GM23248 (cell line): ENCODE measurements at regions not wholly inside any gene's neighbourhood (a gene's known extent, or its start where the extent isn't known, plus 50 kb on each side); places are given as distances from the start of the nearest gene placed in this dataset.
"Not testable (repeated sequence)": the region's sequence is repeated elsewhere in the genome, so short reads cannot be mapped to it uniquely, and the experiment has no call there.

Source experiments
- DNase-seq: peaks from one replicate; pipeline ENCODE4 v3.0.0-alpha.2; 2015
- H2AFZ ChIP-seq: fragments of 200-600 bp; sonication (generic); 2 replicates; pipeline ENCODE4 v1.6.1; 2016; ENCODE audit warnings: antibody characterized with exemption
- H3F3A ChIP-seq: fragments of 200-600 bp; sonication (generic); 2 replicates; pipeline ENCODE4 v1.6.1; 2016; ENCODE audit warnings: mild to moderate bottlenecking, antibody characterized with exemption, mixed run types; ENCODE audit not compliant: insufficient read depth
- H3K27ac ChIP-seq: fragments of 200-600 bp; sonication (generic); 2 replicates; pipeline ENCODE4 v1.5.1; 2016; ENCODE audit warnings: mild to moderate bottlenecking
- H3K27me3 ChIP-seq: fragments of 200-600 bp; sonication (generic); replicated peaks from 2 replicates; pipeline ENCODE4 v1.6.1; 2016; ENCODE audit warnings: mild to moderate bottlenecking; ENCODE audit not compliant: insufficient read depth
- H3K36me3 ChIP-seq: fragments of 200-600 bp; sonication (generic); 2 replicates; pipeline ENCODE4 v1.6.1; 2016; ENCODE audit warnings: low read depth, mild to moderate bottlenecking
- H3K4me1 ChIP-seq: fragments of 200-600 bp; sonication (generic); 2 replicates; pipeline ENCODE4 v1.6.1; 2016; ENCODE audit warnings: mild to moderate bottlenecking; ENCODE audit not compliant: insufficient read depth
- H3K4me2 ChIP-seq: fragments of 200-600 bp; sonication (generic); one replicate; pipeline ENCODE4 v1.6.1; 2016; ENCODE audit warnings: mild to moderate bottlenecking; ENCODE audit not compliant: unreplicated experiment
- H3K4me3 ChIP-seq: fragments of 200-600 bp; sonication (generic); 2 replicates; pipeline ENCODE4 v1.5.1; 2016; ENCODE audit warnings: mild to moderate bottlenecking
- H3K79me2 ChIP-seq: fragments of 200-600 bp; sonication (generic); 2 replicates; pipeline ENCODE4 v1.6.1; 2016; ENCODE audit warnings: mild to moderate bottlenecking; ENCODE audit not compliant: insufficient read depth
- H3K9ac ChIP-seq: fragments of 200-600 bp; sonication (generic); 2 replicates; pipeline ENCODE4 v1.6.1; 2016; ENCODE audit warnings: mild to moderate bottlenecking
- H3K9me2 ChIP-seq: fragments of 200-600 bp; sonication (generic); 2 replicates; pipeline ENCODE4 v1.6.1; 2016; ENCODE audit warnings: mixed run types, mild to moderate bottlenecking, moderate library complexity; ENCODE audit not compliant: insufficient read depth
- H3K9me3 ChIP-seq: fragments of 200-600 bp; sonication (generic); one replicate; pipeline ENCODE4 v1.6.1; 2017; ENCODE audit warnings: low read depth
- H4K20me1 ChIP-seq: fragments of 200-600 bp; sonication (generic); 2 replicates; pipeline ENCODE4 v1.6.0; 2016; ENCODE audit not compliant: insufficient read depth
- EZH2 ChIP-seq: fragments of 200-600 bp; sonication (generic); IDR thresholded peaks from 2 replicates; pipeline ENCODE4 v1.6.1; 2018; ENCODE audit warnings: antibody characterized with exemption, mild to moderate bottlenecking; ENCODE audit not compliant: insufficient read depth, poor library complexity, severe bottlenecking
- EZH2phosphoT487 ChIP-seq: fragments of 200-600 bp; sonication (generic); IDR thresholded peaks from 2 replicates; pipeline ENCODE4 v1.6.1; 2018; ENCODE audit warnings: antibody characterized with exemption, moderate library complexity, mild to moderate bottlenecking, low read depth; ENCODE audit not compliant: insufficient read depth
- WGBS, 2 experiments: methylation state at CpG; one replicate each; pipeline ENCODE4 v1.1.6; 2015 to 2017; ENCODE audit warnings: low lambda C conversion rate in 2 of 2, low coverage in 1 of 2; ENCODE audit errors: missing lambda C conversion rate in 2 of 2; 5-methylcytosine and 5-hydroxymethylcytosine counted together
- in situ Hi-C: fragments of 300-500 bp; cut with MboI; formaldehyde crosslinking; loops from 2 replicates; pipeline ENCODE4 v1.15.0; 2020

DNA sequence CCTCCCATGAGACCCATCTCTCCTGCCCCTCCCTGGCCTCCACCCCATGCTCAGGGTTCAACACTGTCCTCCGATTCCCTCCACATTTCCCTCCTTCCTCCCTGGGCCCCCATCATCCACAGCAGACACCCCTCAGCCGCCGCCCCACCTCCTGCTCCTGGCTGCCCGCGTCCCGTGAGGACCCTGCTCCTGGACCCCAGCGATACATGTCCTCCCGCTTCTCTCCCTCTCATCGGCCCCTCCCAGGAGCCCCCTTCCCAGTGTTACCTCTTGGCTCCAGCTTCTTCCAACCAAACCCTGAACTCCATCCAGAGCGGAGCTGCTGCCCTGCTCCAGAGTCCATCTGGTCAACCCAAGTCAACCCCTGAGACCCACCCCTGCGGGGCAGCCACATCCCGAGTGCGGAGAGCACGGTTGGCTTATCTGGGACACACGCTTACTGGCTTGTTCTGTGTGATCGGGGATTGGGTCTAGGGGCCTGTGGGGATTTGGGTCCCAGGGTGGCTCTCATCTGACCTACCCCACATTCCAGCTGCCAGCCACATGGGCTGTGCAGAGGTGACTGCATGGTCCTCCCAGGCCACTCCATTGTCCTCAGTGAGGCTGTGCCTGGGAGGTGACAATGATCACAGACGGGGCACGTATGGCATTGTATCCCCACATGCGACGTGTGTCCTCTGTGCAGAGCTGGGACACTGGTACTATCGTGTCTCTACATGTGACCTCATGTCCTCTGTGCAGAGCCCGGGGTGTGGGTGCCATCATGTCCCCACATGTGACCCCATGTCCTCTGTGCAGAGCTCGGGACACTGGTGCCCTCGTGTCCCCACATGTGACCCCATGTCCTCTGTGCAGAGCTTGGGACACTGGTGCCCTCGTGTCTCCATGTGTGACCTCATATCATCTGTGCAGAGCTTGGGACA lies 333.6 kb downstream of the ADGRD1 start:
- Histone ChIP-seq H3K9me2 (no peaks in the 10 kb centered on the region), H2AFZ (no peak overlapping the region), H3K36me3 (no peaks in the 10 kb centered on the region), H3K4me1 (no peaks in the 10 kb centered on the region), H4K20me1 (no peaks in the 10 kb centered on the region), H3K79me2 (no peaks in the 10 kb centered on the region), H3K9me3 (no peaks in the 10 kb centered on the region), H3K27ac (no peak overlapping the region), H3K9ac (no peak overlapping the region), H3K27me3 (no peaks in the 10 kb centered on the region), H3K4me2 (no peak overlapping the region), H3F3A (no peaks in the 10 kb centered on the region), H3K4me3 (no peak overlapping the region)
- DNase-seq: no peak
- in situ Hi-C loops: no loop called here
- 59 to 65% methylated on average over 17 to 22 of the region's 25 CpGs for WGBS, 2 experiments
- TF ChIP-seq EZH2phosphoT487 (no peak), EZH2 (no peak)

GRCh38 chr12:131287938-131288764 lies 334.4 kb downstream of the ADGRD1 start:
- no peak overlapping the region for H3K9ac ChIP-seq
- no peaks in the 10 kb centered on the region for H4K20me1 ChIP-seq
- in situ Hi-C loops: no loop called here
- no peaks in the 10 kb centered on the region for H3K4me1 ChIP-seq
- no peaks in the 10 kb centered on the region for H3K27me3 ChIP-seq
- WGBS, 2 experiments: 47 to 50% methylated on average over 25 to 26 of the region's 27 CpGs
- no peaks in the 10 kb centered on the region for H3F3A ChIP-seq
- TF ChIP-seq EZH2phosphoT487 (no peak), EZH2 (no peak)
- no peak for DNase-seq
- no peak overlapping the region for H3K4me3 ChIP-seq
- no peak overlapping the region for H3K4me2 ChIP-seq
- no peak overlapping the region for H2AFZ ChIP-seq
- no peaks in the 10 kb centered on the region for H3K79me2 ChIP-seq
- no peak overlapping the region for H3K27ac ChIP-seq
- no peaks in the 10 kb centered on the region for H3K9me2 ChIP-seq
- H3K36me3 ChIP-seq: no peaks in the 10 kb centered on the region
- H3K9me3 ChIP-seq: no peaks in the 10 kb centered on the region

DNA sequence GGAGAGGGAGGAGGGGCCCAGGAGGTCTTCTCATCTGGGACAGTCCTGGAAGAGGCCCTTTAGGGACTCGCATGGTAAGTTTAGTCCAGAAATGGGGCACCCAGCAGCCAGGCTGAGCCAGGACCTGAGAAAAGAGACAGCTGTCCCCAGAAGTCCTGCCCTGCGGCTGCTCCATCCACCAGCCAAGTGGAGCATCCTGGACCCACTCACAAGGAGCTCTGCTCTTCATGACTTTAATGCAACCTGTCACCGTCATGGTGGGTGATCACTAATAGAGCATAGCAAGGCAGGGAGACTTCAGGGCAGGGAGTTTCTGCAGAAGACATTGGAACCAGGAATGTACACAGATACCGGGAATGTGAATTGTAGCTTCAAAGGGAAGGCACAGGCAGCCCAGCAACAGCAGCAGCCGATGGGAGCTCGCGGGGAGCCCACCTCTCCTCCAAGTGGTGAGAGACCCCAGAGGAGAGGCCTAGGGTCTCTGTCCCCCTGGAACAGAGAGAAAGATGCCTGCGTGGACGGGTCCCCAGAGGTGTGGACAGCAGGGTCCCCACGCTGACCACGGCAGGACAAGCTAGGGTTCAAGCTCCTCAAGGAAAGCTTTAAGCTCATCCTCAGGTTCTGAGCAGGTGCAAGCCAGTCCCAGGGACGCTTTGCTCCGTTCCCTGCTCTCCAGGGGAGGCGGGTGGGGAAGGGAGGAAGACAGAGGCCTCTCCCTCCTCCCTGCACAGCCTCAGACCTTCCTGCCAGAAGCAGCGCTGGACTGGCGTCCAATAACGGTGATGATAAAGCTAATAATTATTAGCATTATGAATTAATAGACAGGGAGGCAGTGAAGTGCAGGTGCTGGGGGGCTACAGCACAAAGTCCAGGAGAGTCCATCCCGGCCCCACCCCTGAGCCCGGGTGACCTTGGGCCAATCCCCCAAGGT lies 335.3 kb downstream of the ADGRD1 start:
- H3K4me2 ChIP-seq, H3K4me1 ChIP-seq, H3K4me3 ChIP-seq, in situ Hi-C loops, H2AFZ ChIP-seq, H3K9me2 ChIP-seq, H3K36me3 ChIP-seq, H3K79me2 ChIP-seq, H4K20me1 ChIP-seq, H3K9me3 ChIP-seq, H3K27ac ChIP-seq, DNase-seq, H3F3A ChIP-seq, H3K9ac ChIP-seq, H3K27me3 ChIP-seq: not testable (repeated sequence)
- WGBS, 2 experiments: 58 to 76% methylated on average over 17 to 18 of the region's 19 CpGs

GRCh38 chr12:131289807-131290206 lies 336.1 kb downstream of the ADGRD1 start:
- in situ Hi-C loops, H3K36me3 ChIP-seq, H2AFZ ChIP-seq, H3K9me3 ChIP-seq, H3K4me1 ChIP-seq, H3K27ac ChIP-seq, H3K27me3 ChIP-seq, H3K9ac ChIP-seq, H3K79me2 ChIP-seq, H3K4me2 ChIP-seq, H3F3A ChIP-seq, H3K9me2 ChIP-seq, H3K4me3 ChIP-seq, DNase-seq, H4K20me1 ChIP-seq: not testable (repeated sequence)
- 80 to 86% methylated on average over 8 of the region's 8 CpGs for WGBS, 2 experiments
